CD4-positive, alpha-beta T cell (primary cell): ENCODE measurements at regions not wholly inside any gene's neighbourhood (a gene's known extent, or its start where the extent isn't known, plus 50 kb on each side); places are given as distances from the start of the nearest gene placed in this dataset.

Experiments used
- ATAC-seq: fragments of 200-7000 bp; cut with Tn5 transposase; one replicate; pipeline ENCODE4 v1.10.0; 2022; ENCODE audit warnings: mild to moderate bottlenecking; ENCODE audit not compliant: poor library complexity
- CTCF ChIA-PET: fragments of 350-600 bp; sonication (Branson Sonifier 250); formaldehyde crosslinking; loops from one replicate; lab custom pipeline; 2021; ENCODE audit warnings: antibody characterized with exemption, inconsistent platforms; lab: Charles Lee
- POLR2A ChIA-PET: fragments of 350-600 bp; sonication (Branson Sonifier 250); formaldehyde crosslinking; loops from one replicate; lab custom pipeline; 2021; ENCODE audit warnings: antibody characterized with exemption, inconsistent platforms; lab: Charles Lee
- DNase-seq, 14 experiments: peaks; one replicate each; pipeline ENCODE4 v3.0.0-alpha.2; 2013 to 2020; ENCODE audit warnings: mixed read lengths in 2 of 14
- H3K27ac ChIP-seq, 2 donors: one replicate each; pipeline versions ENCODE4 v1.5.1 to v1.7.0; 2013; ENCODE audit warnings: low read length in 2 of 2, low read depth in 1 of 2, mild to moderate bottlenecking in 1 of 2
- H3K27me3 ChIP-seq, 2 experiments: 1 replicate in 1 of 2; 2 replicates in 1 of 2; pipeline versions ENCODE4 v1.6.1 to v1.7.0; 2013; ENCODE audit warnings: low read length in 2 of 2, control low read depth in 1 of 2, mild to moderate bottlenecking in 1 of 2, moderate library complexity in 1 of 2; ENCODE audit not compliant: insufficient read depth in 2 of 2, control insufficient read depth in 1 of 2
- H3K36me3 ChIP-seq: one replicate; pipeline ENCODE4 v1.6.1; 2013; ENCODE audit warnings: low read length, control low read depth; ENCODE audit not compliant: insufficient read depth
- H3K4me1 ChIP-seq: one replicate; pipeline ENCODE4 v1.6.1; 2013; ENCODE audit warnings: low read length, control low read depth; ENCODE audit not compliant: insufficient read depth
- H3K4me3 ChIP-seq: one replicate; pipeline ENCODE4 v1.5.1; 2013; ENCODE audit warnings: mild to moderate bottlenecking, low read length, moderate library complexity
- H3K9me3 ChIP-seq, 2 experiments: 1 replicate in 1 of 2; 2 replicates in 1 of 2; pipeline versions ENCODE4 v1.6.1 to v1.7.0; 2013; ENCODE audit warnings: low read length in 2 of 2, mild to moderate bottlenecking in 2 of 2, control low read depth in 1 of 2, moderate library complexity in 1 of 2; ENCODE audit not compliant: control insufficient read depth in 1 of 2, insufficient read depth in 1 of 2
- H3K27ac Mint-ChIP-seq: one replicate; pipeline ENCODE4 v1.8.0; 2020; ENCODE audit warnings: mixed read lengths
- H3K27me3 Mint-ChIP-seq: one replicate; pipeline ENCODE4 v1.8.0; 2021; ENCODE audit warnings: mixed read lengths
- H3K36me3 Mint-ChIP-seq: one replicate; pipeline ENCODE4 v1.8.0; 2021; ENCODE audit warnings: low read depth, mixed read lengths
- H3K4me1 Mint-ChIP-seq: one replicate; pipeline ENCODE4 v1.8.0; 2021; ENCODE audit warnings: low read depth, mixed read lengths
- H3K4me3 Mint-ChIP-seq: one replicate; pipeline ENCODE4 v1.8.0; 2020; ENCODE audit warnings: mild to moderate bottlenecking, mixed read lengths
- H3K9me3 Mint-ChIP-seq: one replicate; pipeline ENCODE4 v1.8.0; 2020; ENCODE audit warnings: mixed read lengths
- CTCF ChIP-seq: fragments of 200-600 bp; IDR thresholded peaks from one replicate; pipeline ENCODE4 v1.8.0; 2022; ENCODE audit warnings: antibody characterized with exemption, mild to moderate bottlenecking
- intact Hi-C, 2 experiments: fragments of 100-400 bp; cut with DNase I in 1 of 2; cut with micrococcal nuclease in 1 of 2; formaldehyde crosslinking; loops; one replicate each; pipeline versions ENCODE4 v1.15.1 to v1.9.0; 2023 to 2025; cut with DNase I, micrococcal nuclease

DNA sequence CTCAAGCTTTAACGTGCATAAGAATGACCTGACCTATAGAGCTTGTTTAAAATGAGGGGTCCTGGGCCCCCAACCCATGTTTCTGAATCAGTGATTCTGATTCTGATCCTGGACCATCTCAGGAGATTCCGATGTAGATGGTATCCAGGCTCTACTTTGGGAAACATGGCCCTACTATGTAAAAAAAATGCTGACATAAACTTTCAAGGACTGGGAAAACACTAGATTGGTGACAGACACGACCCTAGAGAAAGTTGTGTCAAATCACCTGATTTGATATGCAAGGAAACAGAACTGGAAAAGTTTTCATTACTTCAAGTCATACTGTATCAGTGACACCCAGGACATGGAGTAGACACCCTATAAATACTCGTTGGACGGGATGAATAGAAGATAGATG is 328.5 kb downstream of the HNRNPD start:
- ATAC-seq (no peak), DNase-seq (no peak)
- Histone ChIP-seq H3K36me3 (no peaks in the 10 kb centered on the region), H3K4me1 (peaks cover 10% of the 10 kb centered on the region), H3K4me3 (no peak overlapping the region), H3K27ac (no peak overlapping the region), H3K9me3 (peaks cover 0 to 4% of the 10 kb centered on the region in 2 experiments), H3K27me3 (peaks cover 40 to 59% of the 10 kb centered on the region in 2 experiments)
- ChIA-PET POLR2A (no interaction called here), CTCF (no interaction called here)
- intact Hi-C loops = no loop called here
- peak overlapping the region; percentile 6 for H3K4me3 Mint-ChIP-seq
- H3K27ac Mint-ChIP-seq = no peak overlapping the region
- H3K9me3 Mint-ChIP-seq = no peaks in the 10 kb centered on the region
- H3K27me3 Mint-ChIP-seq = peaks cover 72% of the 10 kb centered on the region
- no peaks in the 10 kb centered on the region for H3K36me3 Mint-ChIP-seq
- H3K4me1 Mint-ChIP-seq = peaks cover 6% of the 10 kb centered on the region
- no peak for TF ChIP-seq CTCF

DNA sequence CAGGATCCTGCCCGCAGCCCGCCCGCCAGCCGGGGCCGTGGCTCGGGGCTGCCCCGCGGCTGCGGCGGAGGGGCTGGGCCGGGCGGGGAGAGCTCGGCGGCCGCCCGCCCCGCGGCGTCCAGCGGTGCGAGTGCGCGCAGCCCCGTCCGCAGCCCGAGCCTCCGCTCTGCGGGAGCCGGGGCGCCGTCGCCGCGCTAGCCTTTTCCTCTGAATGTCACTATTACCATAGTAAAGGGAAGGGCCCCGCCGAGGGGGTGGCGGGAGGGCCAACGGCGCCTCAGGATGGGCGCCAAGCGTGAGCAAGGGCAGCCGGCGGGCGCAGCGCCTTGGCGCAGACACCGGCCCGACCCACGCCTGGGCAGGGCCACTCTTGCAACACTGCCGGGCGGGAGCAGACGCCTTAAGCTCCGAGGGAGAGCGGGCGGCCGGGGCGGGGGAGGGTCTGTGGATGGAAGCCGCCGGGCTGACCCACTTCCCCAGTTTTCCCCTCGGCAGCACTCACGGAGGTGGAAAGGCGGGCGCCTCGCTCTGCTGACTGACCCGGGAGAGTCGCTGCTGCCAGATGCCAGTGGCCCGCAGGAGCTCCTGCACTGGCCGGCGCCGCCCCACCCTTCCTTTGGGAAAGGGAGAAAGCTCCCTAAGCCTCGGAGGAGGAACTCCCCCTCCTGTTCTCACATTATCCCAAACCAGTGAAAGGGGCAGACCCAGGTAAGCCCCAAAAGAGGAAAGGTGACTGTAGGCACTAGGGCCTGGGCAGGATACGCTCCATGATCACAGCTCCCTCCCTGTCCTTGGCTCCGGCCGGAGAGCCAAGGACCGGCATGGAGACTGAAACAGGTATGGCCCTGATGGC is 329.4 kb downstream of the HNRNPD start:
- POLR2A ChIA-PET = no interaction called here
- intact Hi-C loops = no loop called here
- Histone ChIP-seq H3K9me3 (peaks cover 0 to 4% of the 10 kb centered on the region in 2 experiments), H3K36me3 (no peaks in the 10 kb centered on the region), H3K4me3 (peak overlapping the region; percentile 14), H3K27me3 (peaks cover 40 to 59% of the 10 kb centered on the region in 2 experiments), H3K27ac (no peak overlapping the region), H3K4me1 (peaks cover 10% of the 10 kb centered on the region)
- Mint-ChIP-seq H3K4me1 (peaks cover 6% of the 10 kb centered on the region), H3K27ac (no peak overlapping the region), H3K27me3 (peaks cover 74% of the 10 kb centered on the region), H3K4me3 (no peak overlapping the region), H3K36me3 (no peaks in the 10 kb centered on the region), H3K9me3 (no peaks in the 10 kb centered on the region)
- TF ChIP-seq CTCF = no peak
- DNase-seq = peak in 2 of 14 experiments; percentile 13 to 18
- ATAC-seq = peak; percentile 29
- CTCF ChIA-PET = interaction anchor here (0.6 kb wide), 1 partner anchor 60 kb away, joined by 3 read pairs; no protein-coding TSS in a partner anchor

GRCh38 chr4:82043809-82044137 is 330.0 kb downstream of the HNRNPD start:
- ATAC-seq = no peak

More at GRCh38 chr4:82043809-82044137, 330.0 kb downstream of the HNRNPD start:
- Histone ChIP-seq H3K27me3 (peaks cover 40 to 59% of the 10 kb centered on the region in 2 experiments), H3K9me3 (peaks cover 0 to 4% of the 10 kb centered on the region in 2 experiments), H3K27ac (no peak overlapping the region), H3K4me1 (peaks cover 10% of the 10 kb centered on the region), H3K36me3 (no peaks in the 10 kb centered on the region), H3K4me3 (no peak overlapping the region)
- peaks cover 74% of the 10 kb centered on the region for H3K27me3 Mint-ChIP-seq
- peaks cover 6% of the 10 kb centered on the region for H3K4me1 Mint-ChIP-seq
- peak overlapping the region; percentile 59 for H3K4me3 Mint-ChIP-seq
- H3K27ac Mint-ChIP-seq = no peak overlapping the region
- DNase-seq = no peak
- POLR2A ChIA-PET = no interaction called here
- no peaks in the 10 kb centered on the region for H3K36me3 Mint-ChIP-seq
- H3K9me3 Mint-ChIP-seq = no peaks in the 10 kb centered on the region
- CTCF ChIA-PET = interaction anchor here (0.6 kb wide), 1 partner anchor 61 kb away, joined by 3 read pairs; no protein-coding TSS in a partner anchor
- intact Hi-C loops = no loop called here
- no peak for TF ChIP-seq CTCF
